ENCODE measurements at regions not wholly inside any gene's neighbourhood (a gene's known extent, or its start where the extent isn't known, plus 50 kb on each side); places are given as distances from the start of the nearest gene placed in this dataset.
"Not testable (repeated sequence)": the region's sequence is repeated elsewhere in the genome, so short reads cannot be mapped to it uniquely, and the experiment has no call there.

DNA sequence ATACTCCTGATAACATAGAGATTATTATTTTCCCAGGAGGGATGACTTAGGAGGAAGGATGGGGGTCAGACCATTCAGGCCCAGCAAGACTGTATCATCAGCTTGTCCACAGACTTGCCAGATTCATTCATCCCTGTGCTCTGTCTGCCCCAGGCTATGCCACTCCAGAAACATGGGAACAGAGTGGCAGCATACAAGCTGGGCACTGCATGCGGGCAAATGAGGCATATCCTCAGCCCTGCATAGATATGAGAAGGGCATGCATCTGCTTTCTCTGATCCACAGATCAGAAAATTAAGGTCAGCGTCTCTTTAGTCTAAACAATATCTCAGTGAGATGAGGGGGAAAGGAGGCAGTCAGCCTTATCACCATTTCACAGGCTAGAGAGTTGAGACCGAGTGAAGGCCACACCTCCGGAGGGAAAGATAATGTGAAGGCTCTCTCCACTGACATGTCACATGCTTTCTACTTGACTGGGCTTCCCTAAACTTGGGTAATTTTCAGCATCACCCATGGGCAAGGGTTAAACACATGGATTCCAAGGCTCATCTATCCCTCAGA is 140.5 kb downstream of the TFAP2B start:
- no peak for DNase-seq (ENCODE audit: extremely low read depth, low read depth, low spot score)

DNA sequence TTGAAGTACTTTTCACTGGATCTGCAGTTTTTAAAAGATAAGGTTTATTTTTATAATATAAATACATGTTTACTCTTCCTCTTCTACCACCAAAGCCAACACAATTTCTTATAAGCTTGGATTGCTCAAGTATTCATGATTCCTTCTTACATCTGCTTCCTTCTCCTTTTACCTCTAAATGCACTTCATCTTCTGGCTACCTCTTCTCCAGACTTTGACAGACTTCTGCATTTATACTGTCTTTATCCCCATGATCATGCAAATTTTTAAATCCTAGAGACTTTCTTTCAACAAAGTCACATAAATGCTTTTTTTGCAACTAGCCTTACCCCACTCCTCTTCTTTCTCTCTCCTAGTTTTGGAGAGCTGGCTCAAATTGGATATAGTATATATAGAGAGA is 142.9 kb downstream of the TFAP2B start:
- DNase-seq (ENCODE audit: extremely low read depth, low read depth, low spot score) = no peak

DNA sequence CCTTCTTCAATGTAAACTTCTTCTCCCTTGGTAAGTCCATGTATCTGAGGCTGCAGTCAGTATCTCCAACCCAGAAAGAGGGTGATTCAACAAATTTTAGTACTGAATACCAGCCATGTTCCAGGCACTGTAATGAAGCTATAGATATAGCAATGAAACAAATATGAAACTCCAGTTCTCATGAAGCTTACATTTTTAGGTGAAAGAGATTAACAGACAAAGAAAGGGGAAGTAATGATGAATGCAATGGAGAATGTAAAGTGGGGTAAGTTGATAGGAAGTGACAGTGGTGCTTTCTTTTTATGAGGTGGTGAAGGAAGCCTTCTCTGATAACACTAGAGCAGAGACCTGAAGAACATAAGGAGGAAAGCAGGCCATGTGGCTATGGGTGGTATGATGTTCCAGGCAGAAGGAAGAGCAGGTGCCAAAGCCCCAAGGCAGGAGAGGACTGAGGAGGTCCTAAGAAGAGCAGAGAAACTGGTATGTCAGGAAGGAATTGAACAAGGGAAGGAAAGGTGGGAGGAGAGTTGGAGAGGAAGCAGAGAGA is 143.6 kb downstream of the TFAP2B start:
- DNase-seq (ENCODE audit: extremely low read depth, low read depth, low spot score) = no peak

DNA sequence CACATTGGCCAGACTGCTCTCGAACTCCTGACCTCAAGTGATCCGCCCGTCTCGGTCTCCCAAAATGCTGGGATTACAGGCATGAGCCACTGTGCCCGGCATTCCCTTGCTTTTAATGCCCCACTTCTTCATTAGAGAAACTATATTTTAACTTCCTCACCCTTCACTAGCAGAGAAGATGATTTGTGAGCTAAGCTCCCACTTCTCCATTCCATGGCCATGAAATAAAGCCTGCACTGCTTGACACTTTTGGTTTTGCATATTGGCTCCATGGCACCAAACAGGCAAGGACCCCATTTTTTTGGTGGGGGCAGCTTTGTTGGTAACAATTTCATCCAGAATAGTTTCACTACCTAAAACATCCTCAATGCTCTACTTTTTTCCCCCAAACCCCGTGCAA is 145.3 kb downstream of the TFAP2B start:
- no peak for DNase-seq (ENCODE audit: extremely low read depth, low read depth, low spot score)

DNA sequence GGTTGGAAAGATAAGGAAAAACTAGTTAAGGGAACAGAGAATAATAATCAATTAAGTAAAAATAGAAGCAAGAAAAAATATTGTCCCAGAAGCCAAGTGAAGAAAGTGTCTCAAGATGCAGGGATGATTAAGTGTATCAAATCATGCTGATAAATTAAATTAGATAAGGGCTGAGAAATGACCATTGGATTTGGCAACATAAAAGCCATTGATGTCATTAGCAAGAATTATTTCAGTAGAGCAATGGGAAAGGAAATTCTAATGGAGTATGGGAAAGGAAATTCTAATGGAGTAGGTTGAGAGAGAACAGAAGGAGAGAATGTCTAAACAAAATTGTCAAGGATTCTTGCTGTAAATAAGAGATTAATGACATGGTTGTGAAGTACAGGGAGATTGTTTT is 146.8 kb downstream of the TFAP2B start:
- DNase-seq (ENCODE audit: extremely low read depth, low read depth, low spot score) = no peak

DNA sequence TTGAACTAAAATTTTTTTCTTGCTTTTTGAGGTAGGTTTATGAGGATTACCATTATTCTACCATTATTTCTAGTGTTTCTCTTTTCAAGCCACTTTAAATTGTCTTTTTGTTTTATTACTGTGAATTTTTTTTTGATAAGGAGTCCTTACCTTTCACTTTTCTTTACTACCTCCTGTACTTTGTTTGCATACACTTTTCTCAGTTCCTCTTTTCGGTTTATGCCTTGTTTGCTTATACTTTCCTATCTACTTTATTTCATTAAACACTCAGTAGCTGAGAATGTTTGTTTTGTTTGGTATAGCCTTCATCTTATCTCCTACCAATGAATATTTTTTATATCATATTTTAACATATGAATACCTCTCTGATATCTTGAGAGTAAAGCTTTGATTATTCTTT is 147.9 kb downstream of the TFAP2B start:
- no peak for DNase-seq (ENCODE audit: extremely low read depth, low read depth, low spot score)

DNA sequence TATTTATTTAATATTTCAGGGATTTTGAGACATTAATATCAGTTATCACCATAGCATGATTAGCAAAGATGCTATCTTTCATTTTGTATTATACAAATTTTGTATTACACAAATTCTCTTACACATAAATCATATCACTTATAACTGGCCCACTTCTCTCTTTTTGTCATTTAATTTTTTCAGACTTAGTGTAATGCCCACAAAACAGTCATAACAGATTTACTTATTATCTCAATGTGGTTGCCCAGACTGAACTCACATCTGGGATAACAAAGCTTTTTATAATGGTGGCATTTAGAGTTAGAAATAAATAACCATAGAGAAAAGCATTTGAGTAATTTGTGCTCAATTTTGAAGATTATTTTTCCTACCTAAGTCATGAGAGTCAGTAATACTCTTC is 148.3 kb downstream of the TFAP2B start:
- no peak for DNase-seq (ENCODE audit: extremely low read depth, low read depth, low spot score)

DNA sequence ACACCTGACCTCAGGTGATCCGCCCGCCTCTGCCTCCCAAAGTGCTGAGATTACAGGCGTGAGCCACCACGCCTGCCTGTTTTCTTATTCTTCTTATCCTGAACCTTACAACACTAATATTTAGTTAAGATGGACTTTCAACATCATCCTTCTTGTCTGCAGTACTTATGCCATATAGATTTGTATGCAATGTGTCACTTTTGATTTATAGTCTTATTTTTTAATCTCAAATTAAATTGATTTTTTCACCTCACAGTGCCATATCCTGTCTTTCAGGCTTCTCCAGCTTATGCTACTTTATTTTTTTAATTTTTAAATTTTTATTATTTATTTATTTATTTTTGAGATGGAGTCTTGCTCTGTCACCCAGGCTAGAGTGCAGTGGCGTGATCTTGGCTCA is 149.6 kb downstream of the TFAP2B start:
- DNase-seq (ENCODE audit: extremely low read depth, low read depth, low spot score) = not testable (repeated sequence)

DNA sequence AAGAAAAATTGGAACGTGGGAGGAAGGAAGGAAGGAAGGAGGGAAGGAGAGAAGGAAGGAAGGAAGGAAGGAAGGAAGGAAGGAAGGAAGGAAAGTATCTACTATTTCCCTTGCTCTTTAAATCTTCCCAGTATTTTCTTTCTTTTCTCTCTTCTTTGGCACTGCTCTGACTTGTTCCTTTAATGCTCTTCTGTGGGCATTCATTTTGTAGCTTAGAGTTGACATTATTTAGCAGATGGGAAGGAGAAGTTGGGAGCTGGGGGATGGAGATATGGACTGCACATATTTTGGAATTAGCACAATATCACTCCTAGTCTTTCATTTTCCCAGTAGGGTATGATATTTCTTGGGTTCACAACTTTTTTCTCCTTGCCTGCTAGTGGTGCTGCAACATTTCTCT is 152.2 kb downstream of the TFAP2B start:
- DNase-seq (ENCODE audit: extremely low read depth, low read depth, low spot score) = no peak

DNA sequence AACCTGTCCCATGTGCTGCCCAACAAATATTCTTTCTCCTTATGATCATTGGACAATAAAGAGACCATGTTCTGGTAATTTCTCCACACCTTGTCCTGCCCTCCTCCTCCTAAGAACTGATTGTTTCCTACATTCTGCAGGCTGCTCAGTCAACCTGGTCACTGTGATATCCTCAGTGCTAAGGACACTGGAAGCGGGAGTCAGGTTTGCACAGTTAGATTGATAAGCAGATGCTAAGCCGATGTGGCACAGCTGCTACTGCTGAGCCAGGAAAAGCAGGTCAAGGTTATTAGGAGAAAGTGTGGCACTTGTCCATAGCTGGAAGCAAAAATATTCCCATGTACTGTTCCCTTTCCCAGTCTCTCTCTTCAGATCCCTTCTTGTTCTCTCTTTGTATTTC is 154.8 kb downstream of the TFAP2B start:
- no peak for DNase-seq (ENCODE audit: extremely low read depth, low read depth, low spot score)

DNA sequence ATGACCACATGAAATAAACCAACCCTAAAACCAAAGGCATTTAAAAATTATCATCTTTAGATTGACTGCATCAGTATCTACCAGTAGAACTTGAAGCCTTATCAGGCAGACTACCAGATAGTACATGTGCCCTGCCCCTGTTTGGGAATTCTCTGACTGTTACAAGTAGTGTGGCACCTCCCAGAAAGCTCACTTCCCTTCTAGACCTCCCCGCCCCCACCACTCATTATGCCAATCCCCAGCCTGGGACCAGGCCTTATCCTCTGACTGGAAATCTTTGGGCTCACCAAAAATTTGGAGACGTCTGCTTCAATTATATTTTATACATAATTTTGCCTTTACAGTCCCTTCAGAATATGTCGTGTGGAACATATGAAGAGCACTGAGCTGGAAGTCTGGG is 155.6 kb downstream of the TFAP2B start:
- no peak for DNase-seq (ENCODE audit: extremely low read depth, low read depth, low spot score)

DNA sequence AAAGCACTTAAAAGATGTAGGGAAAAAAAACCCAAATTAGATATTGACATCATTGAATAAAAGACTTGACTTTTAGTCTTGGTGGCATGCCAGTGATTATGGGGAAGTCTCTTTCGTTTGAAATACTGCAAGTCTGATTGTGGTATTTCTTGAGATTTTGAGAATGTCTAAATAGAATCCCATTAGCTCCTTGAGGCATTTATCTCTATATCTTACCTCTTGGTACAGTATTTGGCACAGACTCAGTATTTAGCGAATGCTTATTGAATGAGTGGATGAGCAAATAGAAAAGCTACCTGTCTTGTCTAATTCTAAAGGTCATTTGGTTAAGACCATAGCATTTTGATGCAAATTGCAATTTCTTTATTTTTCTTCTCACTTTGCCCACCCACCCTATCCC is 156.5 kb downstream of the TFAP2B start:
- no peak for DNase-seq (ENCODE audit: extremely low read depth, low read depth, low spot score)

DNA sequence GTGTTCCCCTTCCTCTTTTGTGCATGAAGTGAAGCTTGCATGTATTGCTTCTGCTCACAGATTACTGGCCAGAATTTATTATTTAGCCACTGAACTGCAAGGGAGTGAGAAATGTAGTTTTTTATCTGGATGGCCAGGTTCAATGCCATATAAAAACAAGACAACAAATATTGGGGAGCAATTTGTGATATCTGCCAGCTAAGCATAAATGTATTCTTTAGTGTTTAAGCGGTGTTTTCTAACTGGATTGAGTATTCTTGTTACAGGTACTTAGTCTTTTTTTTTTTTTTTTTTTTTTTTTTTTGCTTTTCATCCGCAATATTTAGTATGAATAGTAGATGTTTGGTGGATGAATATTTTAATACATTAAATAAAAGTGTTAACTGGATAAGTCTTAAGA is 158.2 kb downstream of the TFAP2B start:
- no peak for DNase-seq (ENCODE audit: extremely low read depth, low read depth, low spot score)

DNA sequence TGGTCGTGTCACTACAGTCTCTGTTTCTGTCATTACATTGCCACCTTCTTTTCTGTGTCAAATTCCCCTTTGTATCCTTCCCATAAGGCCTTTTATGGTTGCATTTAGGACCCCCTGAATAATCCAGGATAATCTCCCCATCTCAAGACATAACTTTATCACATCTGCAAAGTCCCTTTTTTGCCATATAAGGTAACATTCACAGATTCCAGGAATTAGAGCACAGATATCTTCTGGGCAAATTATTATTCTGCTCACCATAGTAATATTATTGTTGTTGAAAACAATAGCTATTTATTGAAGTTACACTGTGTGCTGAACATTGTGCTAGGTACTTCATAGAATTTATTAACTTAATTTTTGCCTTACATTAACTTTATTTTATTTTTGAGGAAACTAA is 159.1 kb downstream of the TFAP2B start:
- no peak for DNase-seq (ENCODE audit: extremely low read depth, low read depth, low spot score)

DNA sequence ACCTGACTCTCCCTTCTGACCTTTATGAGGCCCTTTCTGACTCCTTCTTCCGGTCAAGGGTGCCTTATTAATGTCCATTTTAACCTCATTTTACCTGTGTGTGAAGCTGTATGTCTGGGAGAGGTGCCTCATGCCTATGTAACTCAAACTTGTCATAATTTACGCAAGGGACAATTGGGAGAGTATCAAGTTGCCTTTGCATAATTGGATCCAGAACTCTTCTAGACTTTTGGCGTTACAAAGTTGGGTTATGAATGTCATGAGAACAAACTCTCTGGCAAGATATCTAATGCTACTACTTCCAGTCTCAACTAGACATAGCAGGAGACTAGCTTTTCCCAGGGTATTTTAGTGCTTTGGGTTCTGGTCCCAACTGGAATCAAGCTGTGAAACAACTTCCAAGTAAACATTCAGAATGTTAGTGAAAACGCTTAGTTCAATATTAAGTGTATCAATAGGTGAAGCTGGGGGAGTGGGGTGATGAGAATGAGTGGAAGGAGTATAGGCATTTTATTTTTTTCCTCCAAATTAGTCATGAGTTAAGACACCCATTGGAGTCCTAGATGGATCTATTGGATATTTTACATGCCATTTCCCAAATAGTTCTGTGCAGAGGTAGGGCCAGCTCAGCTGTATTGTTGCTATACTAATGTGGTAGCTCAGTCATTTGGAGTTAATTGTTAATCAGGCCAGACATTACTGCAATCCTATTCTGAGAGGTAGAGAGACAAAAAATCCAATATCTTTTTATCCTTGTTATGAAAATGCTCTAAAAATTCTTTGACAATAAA is 159.9 kb downstream of the TFAP2B start:
- DNase-seq (ENCODE audit: extremely low read depth, low read depth, low spot score) = no peak

DNA sequence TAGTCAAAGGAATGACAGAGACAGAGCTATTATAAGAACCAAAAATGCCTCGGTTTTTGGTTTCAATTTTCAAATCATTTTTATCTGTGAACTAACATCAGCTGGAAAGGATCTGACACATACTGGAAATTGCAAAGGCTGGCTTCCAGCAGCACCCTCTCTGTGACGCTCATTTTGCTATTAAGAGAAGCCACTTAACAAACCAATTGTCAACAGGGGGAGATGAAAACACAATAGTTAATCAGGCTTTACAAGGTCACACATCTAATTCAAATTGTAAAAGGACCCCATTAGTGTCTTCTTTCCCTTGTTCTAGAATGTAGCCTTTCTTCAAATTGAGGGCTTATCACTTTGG is 160.5 kb downstream of the TFAP2B start:
- DNase-seq (ENCODE audit: extremely low read depth, low read depth, low spot score) = no peak

DNA sequence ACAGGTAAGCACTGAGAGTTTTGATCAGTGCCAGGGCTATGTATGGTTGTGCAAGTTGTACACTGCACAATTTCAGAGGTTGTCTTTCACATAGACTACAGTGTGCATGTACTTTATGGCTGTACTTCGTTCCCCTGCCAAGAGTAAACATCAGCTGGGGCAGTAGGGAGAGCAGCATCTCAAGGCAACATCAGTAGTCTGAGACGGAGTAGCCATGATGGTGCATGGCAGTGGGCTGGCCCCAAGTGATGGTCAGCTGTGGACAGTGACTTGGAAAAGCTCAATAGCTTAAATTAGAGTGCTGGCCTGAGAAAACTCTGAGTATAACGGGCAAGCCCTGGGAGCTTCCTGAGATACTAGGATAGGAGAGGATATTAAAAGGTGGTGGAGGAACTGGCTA is 165.5 kb downstream of the TFAP2B start:
- DNase-seq (ENCODE audit: extremely low read depth, low read depth, low spot score) = no peak

DNA sequence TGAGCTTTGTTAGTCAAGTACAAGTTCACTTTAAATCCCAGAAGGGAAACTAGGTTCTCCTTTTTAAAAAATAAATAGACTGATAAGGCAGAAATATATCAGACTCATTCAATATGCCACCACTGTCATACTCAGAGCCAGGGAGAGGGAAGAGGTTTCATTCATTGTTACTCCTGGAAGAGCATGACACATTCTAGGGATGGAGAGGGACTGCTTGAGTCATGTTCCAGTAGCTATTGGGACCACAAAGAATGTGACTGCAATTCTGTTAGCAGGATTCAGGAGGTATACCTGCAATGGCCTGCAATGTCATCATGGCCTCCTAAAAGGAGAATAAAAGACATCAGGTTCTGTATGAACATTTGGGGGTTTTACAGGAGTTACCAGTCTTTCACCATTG is 167.6 kb downstream of the TFAP2B start:
- DNase-seq (ENCODE audit: extremely low read depth, low read depth, low spot score) = no peak

DNA sequence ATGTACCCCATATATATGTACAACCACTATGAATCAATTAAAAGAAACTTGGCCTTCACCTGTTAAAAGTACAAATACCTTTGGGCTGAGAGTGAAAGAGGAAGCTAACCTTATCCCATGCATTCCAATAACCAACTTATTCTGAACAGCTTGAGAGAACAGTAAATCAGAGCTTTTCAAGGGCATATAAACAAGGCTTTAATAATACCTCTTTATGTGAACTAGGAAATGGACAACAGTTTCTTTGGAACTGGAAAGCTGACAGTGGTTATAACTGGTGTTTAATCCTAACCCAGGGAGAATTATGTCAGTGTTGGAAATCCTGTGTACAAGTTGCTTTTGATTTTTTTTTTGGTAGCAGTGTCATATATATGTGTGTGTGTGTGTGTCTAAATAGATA is 170.5 kb downstream of the TFAP2B start:
- no peak for DNase-seq (ENCODE audit: extremely low read depth, low read depth, low spot score)

DNA sequence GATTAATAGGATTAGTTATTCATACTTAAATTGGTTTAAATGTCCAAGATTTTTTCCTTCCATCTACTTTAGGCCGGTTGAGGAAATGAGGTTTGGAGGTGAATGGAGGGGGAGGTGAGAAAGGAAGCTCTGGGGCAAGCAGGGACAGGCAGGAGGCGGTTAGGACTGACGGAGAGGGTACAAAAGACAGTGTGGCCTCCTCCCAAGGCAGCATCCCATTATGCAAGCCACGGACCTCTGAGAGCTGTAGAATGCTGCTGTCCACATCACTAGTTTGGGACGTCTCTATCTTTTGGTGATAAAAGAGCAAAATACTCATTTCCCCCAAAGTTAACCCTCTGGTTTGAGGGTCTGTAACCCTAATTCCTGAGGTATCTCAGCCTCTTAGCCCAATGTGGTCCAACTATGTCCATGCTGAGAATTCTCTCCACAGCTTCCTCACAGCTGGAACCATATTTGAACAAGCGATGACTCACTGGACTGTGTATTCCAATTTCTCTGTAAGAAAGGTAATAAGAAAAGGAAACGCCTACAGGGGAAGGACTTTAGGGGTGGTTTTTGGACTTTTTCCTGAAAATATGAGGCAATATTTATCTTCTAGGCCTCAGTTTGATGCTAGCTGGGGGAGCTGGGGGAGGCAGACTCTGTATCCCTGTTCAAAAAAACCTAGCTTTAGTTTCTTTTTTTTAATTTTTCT is 172.2 kb downstream of the TFAP2B start:
- DNase-seq (ENCODE audit: extremely low read depth, low read depth, low spot score) = no peak

DNA sequence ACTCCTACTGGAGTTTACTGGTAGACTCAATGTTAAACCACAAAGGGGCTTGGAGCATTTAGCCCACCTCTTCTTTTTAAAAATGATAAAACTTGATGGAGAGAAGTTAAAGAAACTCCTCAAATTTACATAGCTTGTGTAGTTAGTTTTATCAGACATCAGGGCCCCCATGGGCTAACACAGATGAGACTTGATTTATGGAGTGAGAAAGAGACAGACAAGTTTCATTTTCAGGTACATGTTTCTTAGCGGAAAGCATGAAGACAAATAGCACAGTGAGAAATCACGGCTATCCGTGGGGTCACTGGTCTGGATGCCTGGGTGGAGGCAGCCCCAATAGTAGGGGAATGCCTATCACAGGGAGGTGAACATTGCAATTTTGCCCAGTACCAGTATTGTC is 173.6 kb downstream of the TFAP2B start:
- DNase-seq (ENCODE audit: extremely low read depth, low read depth, low spot score) = no peak
